GDM1 (cell line): ENCODE measurements at regions not wholly inside any gene's neighbourhood (a gene's known extent, or its start where the extent isn't known, plus 50 kb on each side); places are given as distances from the start of the nearest gene placed in this dataset.

Experiments
- DNase-seq: peaks from one replicate; lab custom pipeline; 2025; lab: John Stamatoyannopoulos, UW

- no peak for DNase-seq
These were observed 166.9 kb downstream of the SEC14L1 start for GRCh38 chr17:77307479-77308198.

- DNase-seq: no peak
These were observed 168.3 kb downstream of the SEC14L1 start for GRCh38 chr17:77308861-77309726.

- no peak for DNase-seq
These were observed 169.6 kb downstream of the SEC14L1 start for GRCh38 chr17:77310336-77310735.

GRCh38 chr17:77311371-77311981 is 170.7 kb downstream of the SEC14L1 start:
- no peak for DNase-seq

GRCh38 chr17:77312061-77312701 is 171.4 kb downstream of the SEC14L1 start:
- DNase-seq: no peak

GRCh38 chr17:77312786-77313599 is 172.2 kb downstream of the SEC14L1 start:
- DNase-seq: no peak

- DNase-seq: no peak
These were observed 173.1 kb downstream of the SEC14L1 start for GRCh38 chr17:77313831-77314230.

- no peak for DNase-seq
These were observed 173.8 kb downstream of the SEC14L1 start for GRCh38 chr17:77314601-77315000.

- DNase-seq: no peak
These were observed 174.2 kb downstream of the SEC14L1 start for GRCh38 chr17:77315010-77315409.

GRCh38 chr17:77315551-77316190 is 174.9 kb downstream of the SEC14L1 start:
- peak; percentile 6 for DNase-seq

- no peak for DNase-seq
These were observed 175.4 kb downstream of the SEC14L1 start for GRCh38 chr17:77316191-77316641.

GRCh38 chr17:77316651-77317050 is 175.9 kb downstream of the SEC14L1 start:
- DNase-seq: no peak

- DNase-seq: no peak
These were observed 176.5 kb downstream of the SEC14L1 start for GRCh38 chr17:77317091-77317750.

- DNase-seq: no peak
These were observed 177.3 kb downstream of the SEC14L1 start for GRCh38 chr17:77318021-77318420.

GRCh38 chr17:77318491-77319210 is 177.9 kb downstream of the SEC14L1 start:
- peak; percentile 11 for DNase-seq

GRCh38 chr17:77319211-77320043 is 178.7 kb downstream of the SEC14L1 start:
- peak; percentile 70 for DNase-seq

GRCh38 chr17:77320044-77320440 is 179.3 kb downstream of the SEC14L1 start:
- DNase-seq: no peak

GRCh38 chr17:77320485-77321256 is 179.9 kb downstream of the SEC14L1 start:
- peak; percentile 14 for DNase-seq
